H9 (cell line): ENCODE measurements at regions not wholly inside any gene's neighbourhood (a gene's known extent, or its start where the extent isn't known, plus 50 kb on each side); places are given as distances from the start of the nearest gene placed in this dataset.

Experiments used
- DNase-seq: peaks from one replicate; pipeline ENCODE4 v3.0.0-alpha.2; 2017
- H2AFZ ChIP-seq: one replicate; pipeline ENCODE4 v1.6.1; 2013; ENCODE audit warnings: mild to moderate bottlenecking, low read length, control low read depth, moderate library complexity
- H2AK5ac ChIP-seq: 2 replicates; pipeline ENCODE4 v1.6.1; 2013; ENCODE audit warnings: low read length, control low read depth, mixed read lengths; ENCODE audit not compliant: insufficient read length
- H2BK120ac ChIP-seq: one replicate; pipeline ENCODE4 v1.6.1; 2013; ENCODE audit warnings: low read depth, mild to moderate bottlenecking, low read length, control low read depth, inconsistent platforms; ENCODE audit not compliant: poor library complexity, severe bottlenecking
- H2BK12ac ChIP-seq: 2 replicates; pipeline ENCODE4 v1.6.1; 2013; ENCODE audit warnings: low read length, control low read depth, mixed read lengths, low read depth; ENCODE audit not compliant: insufficient read length
- H2BK15ac ChIP-seq: 2 replicates; pipeline ENCODE4 v1.6.1; 2013; ENCODE audit warnings: low read depth, low read length, control low read depth
- H2BK20ac ChIP-seq: one replicate; pipeline ENCODE4 v1.6.1; 2013; ENCODE audit warnings: low read depth, mild to moderate bottlenecking, low read length, control low read depth, inconsistent platforms; ENCODE audit not compliant: poor library complexity, severe bottlenecking
- H2BK5ac ChIP-seq: 2 replicates; pipeline ENCODE4 v1.6.1; 2013; ENCODE audit warnings: low read length, control low read depth, mixed read lengths; ENCODE audit not compliant: insufficient read length
- H3K14ac ChIP-seq: 2 replicates; pipeline ENCODE4 v1.6.1; 2013; ENCODE audit warnings: low read length, control low read depth; ENCODE audit not compliant: insufficient read depth
- H3K18ac ChIP-seq: 2 replicates; pipeline ENCODE4 v1.6.1; 2013; ENCODE audit warnings: low read depth, mild to moderate bottlenecking, mixed read lengths, low read length, control low read depth; ENCODE audit not compliant: insufficient read length
- H3K23ac ChIP-seq: 2 replicates; pipeline ENCODE4 v1.6.1; 2013; ENCODE audit warnings: low read length, control low read depth, mixed read lengths, low read depth; ENCODE audit not compliant: insufficient read length
- H3K23me2 ChIP-seq: 2 replicates; pipeline ENCODE4 v1.6.1; 2013; ENCODE audit warnings: low read depth, mild to moderate bottlenecking, mixed read lengths, low read length, control low read depth; ENCODE audit not compliant: insufficient read length, poor library complexity, severe bottlenecking
- H3K27ac ChIP-seq: 2 replicates; pipeline ENCODE4 v1.5.1; 2013; ENCODE audit warnings: low read length, control low read depth, mixed read lengths, low read depth; ENCODE audit not compliant: insufficient read length
- H3K27me3 ChIP-seq: 2 replicates; pipeline ENCODE4 v1.6.1; 2013; ENCODE audit warnings: low read length, control low read depth, inconsistent platforms; ENCODE audit not compliant: insufficient read depth
- H3K4ac ChIP-seq: 2 replicates; pipeline ENCODE4 v1.6.1; 2013; ENCODE audit warnings: low read depth, mild to moderate bottlenecking, control low read depth, inconsistent platforms, low read length, moderate library complexity
- H3K4me1 ChIP-seq: 2 replicates; pipeline ENCODE4 v1.6.1; 2013; ENCODE audit warnings: low read length, control low read depth, inconsistent platforms; ENCODE audit not compliant: insufficient read depth
- H3K4me2 ChIP-seq: 2 replicates; pipeline ENCODE4 v1.6.1; 2013; ENCODE audit warnings: low read length, control low read depth, mixed read lengths; ENCODE audit not compliant: insufficient read length, insufficient read depth
- H3K56ac ChIP-seq: 2 replicates; pipeline ENCODE4 v1.6.1; 2013; ENCODE audit warnings: low read depth, mild to moderate bottlenecking, mixed read lengths, low read length, control low read depth; ENCODE audit not compliant: insufficient read length
- H3K79me1 ChIP-seq: 2 replicates; pipeline ENCODE4 v1.6.1; 2013; ENCODE audit warnings: low read depth, mild to moderate bottlenecking, moderate library complexity, low read length, control low read depth, inconsistent platforms; ENCODE audit not compliant: insufficient read depth, poor library complexity, severe bottlenecking
- H3K79me2 ChIP-seq: 2 replicates; pipeline ENCODE4 v1.6.1; 2013; ENCODE audit warnings: low read length, control low read depth, inconsistent platforms; ENCODE audit not compliant: insufficient read depth
- H3K9ac ChIP-seq: 2 replicates; pipeline ENCODE4 v1.6.1; 2013; ENCODE audit warnings: low read length, control low read depth, mixed read lengths; ENCODE audit not compliant: insufficient read length; ENCODE audit errors: extremely low read depth
- H3K9me3 ChIP-seq: one replicate; pipeline ENCODE4 v1.6.1; 2013; ENCODE audit warnings: low read depth, low read length, inconsistent platforms; ENCODE audit not compliant: control insufficient read depth
- H3T11ph ChIP-seq: one replicate; pipeline ENCODE4 v1.6.1; 2013; ENCODE audit warnings: mild to moderate bottlenecking, low read length, control low read depth, inconsistent platforms
- H4K20me1 ChIP-seq: one replicate; pipeline ENCODE4 v1.6.1; 2013; ENCODE audit not compliant: control insufficient read depth, insufficient read length, insufficient read depth
- H4K5ac ChIP-seq: 2 replicates; pipeline ENCODE4 v1.6.1; 2013; ENCODE audit warnings: low read depth, mild to moderate bottlenecking, mixed read lengths, low read length, control low read depth; ENCODE audit not compliant: insufficient read length
- H4K8ac ChIP-seq: replicated peaks from 2 replicates; pipeline ENCODE4 v1.6.1; 2013; ENCODE audit warnings: low read length, control low read depth, mixed read lengths, low read depth; ENCODE audit not compliant: insufficient read length
- H4K91ac ChIP-seq: 2 replicates; pipeline ENCODE4 v1.6.1; 2013; ENCODE audit warnings: low read depth, mild to moderate bottlenecking, moderate library complexity, mixed read lengths, low read length, control low read depth; ENCODE audit not compliant: insufficient read length
- H3K27ac Mint-ChIP-seq, 3 experiments: 2 replicates in 2 of 3; 3 replicates in 1 of 3; pipeline ENCODE4 v1.8.0; 2020 to 2021; ENCODE audit warnings: mixed read lengths in 3 of 3, mild to moderate bottlenecking in 1 of 3, moderate library complexity in 1 of 3
- H3K27me3 Mint-ChIP-seq: 2 replicates; pipeline ENCODE4 v1.8.0; 2021; ENCODE audit warnings: low read depth, mild to moderate bottlenecking, moderate library complexity, mixed read lengths
- H3K36me3 Mint-ChIP-seq, 3 experiments: 2 replicates in 2 of 3; 3 replicates in 1 of 3; pipeline ENCODE4 v1.8.0; 2020 to 2021; ENCODE audit warnings: low read depth in 3 of 3, mixed read lengths in 3 of 3; ENCODE audit not compliant: insufficient read depth in 1 of 3
- H3K4me1 Mint-ChIP-seq, 2 experiments: 2 replicates each; pipeline ENCODE4 v1.8.0; 2020; ENCODE audit warnings: mixed read lengths in 2 of 2
- H3K4me3 Mint-ChIP-seq, 2 experiments: 2 replicates in 1 of 2; 3 replicates in 1 of 2; pipeline ENCODE4 v1.8.0; 2020 to 2021; ENCODE audit warnings: mild to moderate bottlenecking in 2 of 2, mixed read lengths in 2 of 2, moderate library complexity in 1 of 2
- H3K9me3 Mint-ChIP-seq, 2 experiments: 2 replicates in 1 of 2; 3 replicates in 1 of 2; pipeline ENCODE4 v1.8.0; 2020; ENCODE audit warnings: mild to moderate bottlenecking in 2 of 2, mixed read lengths in 2 of 2, moderate library complexity in 1 of 2
- WGBS: extraction: QIAGEN DNeasy Blood & Tissue Kit; methylation state at CpG from one replicate; pipeline ENCODE4 v1.1.7; 2013; ENCODE audit warnings: missing lambda C conversion rate, low lambda C conversion rate, mixed read lengths; ENCODE audit not compliant: insufficient read length; ENCODE audit errors: extremely low coverage; 5-methylcytosine and 5-hydroxymethylcytosine counted together
- TF ChIP-seq, protein P1 (sequence below): fragments of 200-600 bp; sonication (generic); conservative IDR thresholded peaks from 3 replicates; pipeline ENCODE4 v1.8.0; 2021; ENCODE audit warnings: antibody characterized with exemption, mild to moderate bottlenecking

DNA sequence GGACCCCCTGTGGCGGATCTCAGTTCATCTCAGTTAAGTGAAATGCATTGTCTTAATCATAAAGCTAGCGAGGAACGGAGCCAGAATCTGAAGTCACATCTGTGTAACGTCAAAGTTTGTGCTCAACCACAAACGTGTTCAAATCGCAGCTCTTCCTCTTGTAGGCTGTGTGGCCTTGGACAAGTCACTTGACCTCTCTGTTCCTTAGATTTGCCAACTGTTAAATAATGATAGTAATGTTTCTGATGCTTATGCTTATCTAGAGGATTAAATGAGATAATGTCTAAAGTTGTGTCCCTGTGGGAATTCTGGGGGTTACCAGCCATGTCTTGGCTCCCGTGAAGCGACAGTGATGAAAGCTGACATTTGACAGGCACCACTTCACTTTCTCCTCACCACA is 69.2 kb upstream of the NEURL1B start:
- no peak overlapping the region for H2BK5ac ChIP-seq
- H3K4me1 ChIP-seq: peaks cover 5% of the 10 kb centered on the region; the same call in 1 of the 2 replicates
- Mint-ChIP-seq H3K4me3 (no peak overlapping the region), H3K4me1 (peaks cover 48 to 62% of the 10 kb centered on the region in 2 experiments), H3K27ac (no peak overlapping the region), H3K36me3 (peaks cover 0 to 5% (median 0%) of the 10 kb centered on the region in 3 experiments; a peak in 1 of 7 replicates), H3K27me3 (peaks cover 15% of the 10 kb centered on the region), H3K9me3 (no peaks in the 10 kb centered on the region; a peak in 1 of 5 replicates)
- no peaks in the 10 kb centered on the region for H3K79me2 ChIP-seq
- H2AFZ ChIP-seq: no peak overlapping the region
- H3K27me3 ChIP-seq: no peaks in the 10 kb centered on the region
- no peak overlapping the region for H2AK5ac ChIP-seq
- H4K8ac ChIP-seq: no peak overlapping the region
- H4K5ac ChIP-seq: no peak overlapping the region
- no peaks in the 10 kb centered on the region for H3K79me1 ChIP-seq
- no peaks in the 10 kb centered on the region for H3K9me3 ChIP-seq
- H2BK12ac ChIP-seq: no peak overlapping the region
- no peak for DNase-seq
- no peak overlapping the region for H3K14ac ChIP-seq
- H3K18ac ChIP-seq: no peak overlapping the region
- no peak overlapping the region for H2BK120ac ChIP-seq
- H3K23ac ChIP-seq: no peak overlapping the region
- no peak overlapping the region for H4K91ac ChIP-seq
- H3K27ac ChIP-seq: no peak overlapping the region
- WGBS: no CpG with 5 or more reads among the region's 8 CpGs
- H3K9ac ChIP-seq: no peak overlapping the region
- H3K23me2 ChIP-seq: no peaks in the 10 kb centered on the region
- TF ChIP-seq, protein P1, sequence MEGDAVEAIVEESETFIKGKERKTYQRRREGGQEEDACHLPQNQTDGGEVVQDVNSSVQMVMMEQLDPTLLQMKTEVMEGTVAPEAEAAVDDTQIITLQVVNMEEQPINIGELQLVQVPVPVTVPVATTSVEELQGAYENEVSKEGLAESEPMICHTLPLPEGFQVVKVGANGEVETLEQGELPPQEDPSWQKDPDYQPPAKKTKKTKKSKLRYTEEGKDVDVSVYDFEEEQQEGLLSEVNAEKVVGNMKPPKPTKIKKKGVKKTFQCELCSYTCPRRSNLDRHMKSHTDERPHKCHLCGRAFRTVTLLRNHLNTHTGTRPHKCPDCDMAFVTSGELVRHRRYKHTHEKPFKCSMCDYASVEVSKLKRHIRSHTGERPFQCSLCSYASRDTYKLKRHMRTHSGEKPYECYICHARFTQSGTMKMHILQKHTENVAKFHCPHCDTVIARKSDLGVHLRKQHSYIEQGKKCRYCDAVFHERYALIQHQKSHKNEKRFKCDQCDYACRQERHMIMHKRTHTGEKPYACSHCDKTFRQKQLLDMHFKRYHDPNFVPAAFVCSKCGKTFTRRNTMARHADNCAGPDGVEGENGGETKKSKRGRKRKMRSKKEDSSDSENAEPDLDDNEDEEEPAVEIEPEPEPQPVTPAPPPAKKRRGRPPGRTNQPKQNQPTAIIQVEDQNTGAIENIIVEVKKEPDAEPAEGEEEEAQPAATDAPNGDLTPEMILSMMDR: no peak
- no peak overlapping the region for H2BK20ac ChIP-seq
- H4K20me1 ChIP-seq: no peaks in the 10 kb centered on the region
- no peak overlapping the region for H3K4me2 ChIP-seq
- H3T11ph ChIP-seq: no peak overlapping the region
- no peak overlapping the region for H3K56ac ChIP-seq
- H2BK15ac ChIP-seq: no peak overlapping the region
- no peak overlapping the region for H3K4ac ChIP-seq
